HEK293 (cell line): ENCODE measurements at regions not wholly inside any gene's neighbourhood (a gene's known extent, or its start where the extent isn't known, plus 50 kb on each side); places are given as distances from the start of the nearest gene placed in this dataset.

Experiments
- CTCF ChIA-PET: fragments of 350-600 bp; formaldehyde crosslinking; extraction: SDS; loops from one replicate; lab custom pipeline; 2021; ENCODE audit warnings: antibody characterized with exemption; lab: Yijun Ruan, JAX
- POLR2A ChIA-PET: fragments of 300-600 bp; formaldehyde crosslinking; extraction: SDS; loops from one replicate; lab custom pipeline; 2020; ENCODE audit warnings: antibody characterized with exemption, inconsistent platforms; lab: Yijun Ruan, JAX
- H3K27ac ChIP-seq: fragments of 200-500 bp; sonication (Bioruptor generic); 2 replicates; pipeline ENCODE4 v1.5.1; 2014; ENCODE audit warnings: low read depth, low read length, control low read depth, inconsistent platforms; ENCODE audit errors: extremely low read depth
- H3K36me3 ChIP-seq, 2 experiments: fragments of 200-500 bp in 1 of 2; sonication (Bioruptor generic) in 1 of 2; 1 replicate in 1 of 2; 2 replicates in 1 of 2; pipeline ENCODE4 v1.5.1; 2014 to 2017; ENCODE audit warnings: inconsistent platforms in 2 of 2, low read length in 2 of 2; ENCODE audit not compliant: control insufficient read depth in 2 of 2, insufficient read depth in 1 of 2
- H3K4me1 ChIP-seq: fragments of 200-500 bp; sonication (Bioruptor generic); 2 replicates; pipeline ENCODE4 v1.5.1; 2014; ENCODE audit warnings: mild to moderate bottlenecking, low read length, inconsistent platforms; ENCODE audit not compliant: control insufficient read depth, insufficient read depth
- H3K4me3 ChIP-seq: 2 replicates; pipeline ENCODE4 v1.5.1; 2011; ENCODE audit warnings: low read depth, mild to moderate bottlenecking, control low read depth, low read length, moderate library complexity
- H3K9me3 ChIP-seq: fragments of 200-500 bp; sonication (Bioruptor generic); 2 replicates; pipeline ENCODE4 v1.5.1; 2014; ENCODE audit warnings: low read depth, low read length, inconsistent platforms; ENCODE audit not compliant: control insufficient read depth, insufficient read depth
- GFI1B ChIP-seq: fragments of 450-650 bp; formaldehyde crosslinking; IDR thresholded peaks from 2 replicates; pipeline ENCODE4 v1.5.1; 2016; ENCODE audit warnings: missing biosample characterization, missing genetic modification characterization
- GLIS1 ChIP-seq: fragments of 450-650 bp; formaldehyde crosslinking; IDR thresholded peaks from 2 replicates; pipeline ENCODE4 v1.5.1; 2016; ENCODE audit warnings: missing biosample characterization, missing genetic modification characterization
- IKZF3 ChIP-seq: fragments of 450-650 bp; IDR thresholded peaks from 2 replicates; pipeline ENCODE4 v1.5.0; 2018; ENCODE audit warnings: missing biosample characterization, mild to moderate bottlenecking, missing genetic modification characterization, moderate library complexity
- MYNN ChIP-seq: fragments of 450-650 bp; formaldehyde crosslinking; IDR thresholded peaks from 2 replicates; pipeline ENCODE4 v1.5.1; 2016; ENCODE audit warnings: missing biosample characterization, missing genetic modification characterization, borderline replicate concordance
- SETDB1 ChIP-seq: IDR thresholded peaks from one replicate; pipeline ENCODE4 v1.6.1; 2017; ENCODE audit warnings: mild to moderate bottlenecking, low read length, moderate library complexity, mixed read lengths; ENCODE audit not compliant: insufficient read length
- ZFP41 ChIP-seq: fragments of 450-650 bp; formaldehyde crosslinking; IDR thresholded peaks from 2 replicates; pipeline ENCODE4 v1.5.1; 2016; ENCODE audit warnings: missing biosample characterization, missing genetic modification characterization, borderline replicate concordance
- ZNF132 ChIP-seq: fragments of 450-650 bp; formaldehyde crosslinking; IDR thresholded peaks from 2 replicates; pipeline ENCODE4 v1.5.1; 2017; ENCODE audit warnings: missing biosample characterization, missing genetic modification characterization, borderline replicate concordance
- ZNF138 ChIP-seq: fragments of 450-650 bp; formaldehyde crosslinking; IDR thresholded peaks from 2 replicates; pipeline ENCODE4 v1.5.1; 2016; ENCODE audit warnings: missing biosample characterization, missing genetic modification characterization, borderline replicate concordance
- ZNF174 ChIP-seq: fragments of 450-650 bp; formaldehyde crosslinking; IDR thresholded peaks from 2 replicates; pipeline ENCODE4 v1.5.0; 2017; ENCODE audit warnings: missing biosample characterization, mild to moderate bottlenecking, missing genetic modification characterization
- ZNF214 ChIP-seq: fragments of 450-650 bp; formaldehyde crosslinking; IDR thresholded peaks from 2 replicates; pipeline ENCODE4 v1.5.1; 2017; ENCODE audit warnings: missing biosample characterization, mild to moderate bottlenecking, missing genetic modification characterization, borderline replicate concordance
- ZNF23 ChIP-seq: fragments of 450-650 bp; formaldehyde crosslinking; IDR thresholded peaks from 2 replicates; pipeline ENCODE4 v1.5.1; 2016; ENCODE audit warnings: missing biosample characterization, missing genetic modification characterization, borderline replicate concordance
- ZNF324 ChIP-seq: fragments of 450-650 bp; formaldehyde crosslinking; IDR thresholded peaks from 2 replicates; pipeline ENCODE4 v1.5.1; 2016; ENCODE audit warnings: missing biosample characterization, missing genetic modification characterization
- ZNF48 ChIP-seq: fragments of 450-650 bp; formaldehyde crosslinking; IDR thresholded peaks from 2 replicates; pipeline ENCODE4 v1.5.1; 2016; ENCODE audit warnings: missing biosample characterization, missing genetic modification characterization
- ZNF747 ChIP-seq: fragments of 450-650 bp; formaldehyde crosslinking; IDR thresholded peaks from 2 replicates; pipeline ENCODE4 v1.5.1; 2016; ENCODE audit warnings: missing biosample characterization, missing genetic modification characterization
- ZSCAN16 ChIP-seq: fragments of 450-650 bp; formaldehyde crosslinking; IDR thresholded peaks from 2 replicates; pipeline ENCODE4 v1.5.1; 2016; ENCODE audit warnings: missing biosample characterization, missing genetic modification characterization
- TF ChIP-seq, protein P1 (sequence below): sonication (generic); formaldehyde crosslinking; IDR thresholded peaks from 2 replicates; pipeline ENCODE4 v1.8.1; 2022; ENCODE audit warnings: mild to moderate bottlenecking, moderate library complexity, missing genetic modification reagents
- TF ChIP-seq, protein P2 (sequence below): fragments of 450-650 bp; formaldehyde crosslinking; IDR thresholded peaks from 2 replicates; pipeline ENCODE4 v1.5.1; 2016; ENCODE audit warnings: missing biosample characterization, missing genetic modification characterization
- TF ChIP-seq, protein P3 (sequence below): fragments of 450-650 bp; formaldehyde crosslinking; IDR thresholded peaks from 2 replicates; pipeline ENCODE4 v1.5.1; 2016; ENCODE audit warnings: missing biosample characterization, missing genetic modification characterization
- TF ChIP-seq, protein P4 (sequence below): fragments of 450-650 bp; formaldehyde crosslinking; IDR thresholded peaks from 2 replicates; pipeline ENCODE4 v1.5.1; 2016; ENCODE audit warnings: missing biosample characterization, missing genetic modification characterization, low read depth
- TF ChIP-seq, protein P5 (sequence below): fragments of 450-650 bp; formaldehyde crosslinking; IDR thresholded peaks from 2 replicates; pipeline ENCODE4 v1.5.1; 2016; ENCODE audit warnings: missing biosample characterization, missing genetic modification characterization

DNA sequence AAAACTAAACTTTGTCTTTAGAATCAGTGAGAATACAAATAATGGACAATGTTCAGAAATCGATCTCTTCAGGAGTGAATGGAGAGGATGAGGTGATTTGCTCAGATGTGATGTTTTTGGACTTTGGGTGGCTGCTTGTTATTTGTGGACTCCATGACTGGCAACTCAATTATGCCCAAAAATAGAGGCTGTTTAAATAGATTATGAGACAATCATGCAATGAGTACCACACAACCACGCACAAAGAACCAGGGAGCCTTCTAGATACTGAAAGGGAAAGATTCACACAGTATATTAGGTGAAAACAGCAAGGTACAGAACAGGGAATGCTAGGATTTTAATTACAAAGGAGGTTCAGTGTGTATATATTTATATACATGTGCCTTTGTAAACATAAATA is 141.3 kb upstream of the ANK3 start:
- ChIA-PET CTCF (interaction anchor here (0.7 to 0.8 kb wide), 2 partner anchors 16 to 20 kb away, joined by 3 to 4 read pairs; no protein-coding TSS in a partner anchor), POLR2A (no interaction called here)
- Histone ChIP-seq H3K36me3 (no peaks in the 10 kb centered on the region), H3K27ac (no peak overlapping the region), H3K9me3 (no peaks in the 10 kb centered on the region), H3K4me1 (peaks cover 6% of the 10 kb centered on the region), H3K4me3 (no peak overlapping the region)
- TF ChIP-seq, protein P1, sequence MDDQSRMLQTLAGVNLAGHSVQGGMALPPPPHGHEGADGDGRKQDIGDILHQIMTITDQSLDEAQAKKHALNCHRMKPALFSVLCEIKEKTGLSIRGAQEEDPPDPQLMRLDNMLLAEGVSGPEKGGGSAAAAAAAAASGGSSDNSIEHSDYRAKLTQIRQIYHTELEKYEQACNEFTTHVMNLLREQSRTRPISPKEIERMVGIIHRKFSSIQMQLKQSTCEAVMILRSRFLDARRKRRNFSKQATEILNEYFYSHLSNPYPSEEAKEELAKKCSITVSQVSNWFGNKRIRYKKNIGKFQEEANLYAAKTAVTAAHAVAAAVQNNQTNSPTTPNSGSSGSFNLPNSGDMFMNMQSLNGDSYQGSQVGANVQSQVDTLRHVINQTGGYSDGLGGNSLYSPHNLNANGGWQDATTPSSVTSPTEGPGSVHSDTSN (CRISPR knock-in tag): no peak
- no peak for TF ChIP-seq ZNF132 (tag by site-specific recombination)
- TF ChIP-seq, protein P2, sequence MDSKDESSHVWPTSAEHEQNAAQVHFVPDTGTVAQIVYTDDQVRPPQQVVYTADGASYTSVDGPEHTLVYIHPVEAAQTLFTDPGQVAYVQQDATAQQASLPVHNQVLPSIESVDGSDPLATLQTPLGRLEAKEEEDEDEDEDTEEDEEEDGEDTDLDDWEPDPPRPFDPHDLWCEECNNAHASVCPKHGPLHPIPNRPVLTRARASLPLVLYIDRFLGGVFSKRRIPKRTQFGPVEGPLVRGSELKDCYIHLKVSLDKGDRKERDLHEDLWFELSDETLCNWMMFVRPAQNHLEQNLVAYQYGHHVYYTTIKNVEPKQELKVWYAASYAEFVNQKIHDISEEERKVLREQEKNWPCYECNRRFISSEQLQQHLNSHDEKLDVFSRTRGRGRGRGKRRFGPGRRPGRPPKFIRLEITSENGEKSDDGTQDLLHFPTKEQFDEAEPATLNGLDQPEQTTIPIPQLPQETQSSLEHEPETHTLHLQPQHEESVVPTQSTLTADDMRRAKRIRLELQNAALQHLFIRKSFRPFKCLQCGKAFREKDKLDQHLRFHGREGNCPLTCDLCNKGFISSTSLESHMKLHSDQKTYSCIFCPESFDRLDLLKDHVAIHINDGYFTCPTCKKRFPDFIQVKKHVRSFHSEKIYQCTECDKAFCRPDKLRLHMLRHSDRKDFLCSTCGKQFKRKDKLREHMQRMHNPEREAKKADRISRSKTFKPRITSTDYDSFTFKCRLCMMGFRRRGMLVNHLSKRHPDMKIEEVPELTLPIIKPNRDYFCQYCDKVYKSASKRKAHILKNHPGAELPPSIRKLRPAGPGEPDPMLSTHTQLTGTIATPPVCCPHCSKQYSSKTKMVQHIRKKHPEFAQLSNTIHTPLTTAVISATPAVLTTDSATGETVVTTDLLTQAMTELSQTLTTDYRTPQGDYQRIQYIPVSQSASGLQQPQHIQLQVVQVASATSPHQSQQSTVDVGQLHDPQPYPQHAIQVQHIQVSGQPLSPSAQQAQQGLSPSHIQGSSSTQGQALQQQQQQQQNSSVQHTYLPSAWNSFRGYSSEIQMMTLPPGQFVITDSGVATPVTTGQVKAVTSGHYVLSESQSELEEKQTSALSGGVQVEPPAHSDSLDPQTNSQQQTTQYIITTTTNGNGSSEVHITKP (tag by site-specific recombination): no peak
- TF ChIP-seq ZNF174: no peak
- TF ChIP-seq, protein P3, sequence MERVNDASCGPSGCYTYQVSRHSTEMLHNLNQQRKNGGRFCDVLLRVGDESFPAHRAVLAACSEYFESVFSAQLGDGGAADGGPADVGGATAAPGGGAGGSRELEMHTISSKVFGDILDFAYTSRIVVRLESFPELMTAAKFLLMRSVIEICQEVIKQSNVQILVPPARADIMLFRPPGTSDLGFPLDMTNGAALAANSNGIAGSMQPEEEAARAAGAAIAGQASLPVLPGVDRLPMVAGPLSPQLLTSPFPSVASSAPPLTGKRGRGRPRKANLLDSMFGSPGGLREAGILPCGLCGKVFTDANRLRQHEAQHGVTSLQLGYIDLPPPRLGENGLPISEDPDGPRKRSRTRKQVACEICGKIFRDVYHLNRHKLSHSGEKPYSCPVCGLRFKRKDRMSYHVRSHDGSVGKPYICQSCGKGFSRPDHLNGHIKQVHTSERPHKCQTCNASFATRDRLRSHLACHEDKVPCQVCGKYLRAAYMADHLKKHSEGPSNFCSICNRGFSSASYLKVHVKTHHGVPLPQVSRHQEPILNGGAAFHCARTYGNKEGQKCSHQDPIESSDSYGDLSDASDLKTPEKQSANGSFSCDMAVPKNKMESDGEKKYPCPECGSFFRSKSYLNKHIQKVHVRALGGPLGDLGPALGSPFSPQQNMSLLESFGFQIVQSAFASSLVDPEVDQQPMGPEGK: no peak
- TF ChIP-seq, protein P4, sequence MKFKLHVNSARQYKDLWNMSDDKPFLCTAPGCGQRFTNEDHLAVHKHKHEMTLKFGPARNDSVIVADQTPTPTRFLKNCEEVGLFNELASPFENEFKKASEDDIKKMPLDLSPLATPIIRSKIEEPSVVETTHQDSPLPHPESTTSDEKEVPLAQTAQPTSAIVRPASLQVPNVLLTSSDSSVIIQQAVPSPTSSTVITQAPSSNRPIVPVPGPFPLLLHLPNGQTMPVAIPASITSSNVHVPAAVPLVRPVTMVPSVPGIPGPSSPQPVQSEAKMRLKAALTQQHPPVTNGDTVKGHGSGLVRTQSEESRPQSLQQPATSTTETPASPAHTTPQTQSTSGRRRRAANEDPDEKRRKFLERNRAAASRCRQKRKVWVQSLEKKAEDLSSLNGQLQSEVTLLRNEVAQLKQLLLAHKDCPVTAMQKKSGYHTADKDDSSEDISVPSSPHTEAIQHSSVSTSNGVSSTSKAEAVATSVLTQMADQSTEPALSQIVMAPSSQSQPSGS (tag by site-specific recombination): no peak
- no peak for TF ChIP-seq GLIS1 (tag by site-specific recombination)

DNA sequence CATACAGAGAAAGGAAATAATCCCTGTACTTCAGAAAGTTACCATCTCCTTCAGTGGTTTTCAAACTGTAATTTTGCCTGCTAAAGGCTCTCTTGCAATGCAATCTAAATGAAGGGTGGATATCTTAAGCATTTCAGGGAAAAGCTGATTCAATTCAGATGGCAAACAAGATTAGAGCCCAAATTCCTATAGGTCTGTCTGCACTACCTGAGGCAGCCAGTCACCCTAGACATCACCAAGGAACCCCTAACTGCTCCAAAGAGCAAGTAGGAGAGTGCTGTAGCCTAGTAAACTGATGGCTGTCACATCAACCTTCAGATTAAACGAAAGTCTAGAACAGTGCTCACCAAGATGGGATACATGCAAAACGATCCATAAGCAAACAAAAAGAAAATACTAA is 138.0 kb upstream of the ANK3 start:
- POLR2A ChIA-PET: no interaction called here
- peaks cover 7% of the 10 kb centered on the region; the same call in 1 of the 2 replicates for H3K4me1 ChIP-seq
- TF ChIP-seq ZNF324 (no peak), MYNN (no peak), ZSCAN16 (tag by site-specific recombination) (no peak), IKZF3 (tag by site-specific recombination) (no peak), ZNF747 (tag by site-specific recombination) (no peak), ZNF138 (tag by site-specific recombination) (no peak), SETDB1 (no peak), ZNF23 (tag by site-specific recombination) (no peak), ZNF48 (tag by site-specific recombination) (no peak), ZFP41 (tag by site-specific recombination) (no peak), GFI1B (tag by site-specific recombination) (no peak), ZNF214 (tag by site-specific recombination) (no peak)
- TF ChIP-seq, protein P5, sequence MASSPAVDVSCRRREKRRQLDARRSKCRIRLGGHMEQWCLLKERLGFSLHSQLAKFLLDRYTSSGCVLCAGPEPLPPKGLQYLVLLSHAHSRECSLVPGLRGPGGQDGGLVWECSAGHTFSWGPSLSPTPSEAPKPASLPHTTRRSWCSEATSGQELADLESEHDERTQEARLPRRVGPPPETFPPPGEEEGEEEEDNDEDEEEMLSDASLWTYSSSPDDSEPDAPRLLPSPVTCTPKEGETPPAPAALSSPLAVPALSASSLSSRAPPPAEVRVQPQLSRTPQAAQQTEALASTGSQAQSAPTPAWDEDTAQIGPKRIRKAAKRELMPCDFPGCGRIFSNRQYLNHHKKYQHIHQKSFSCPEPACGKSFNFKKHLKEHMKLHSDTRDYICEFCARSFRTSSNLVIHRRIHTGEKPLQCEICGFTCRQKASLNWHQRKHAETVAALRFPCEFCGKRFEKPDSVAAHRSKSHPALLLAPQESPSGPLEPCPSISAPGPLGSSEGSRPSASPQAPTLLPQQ: no peak
- H3K9me3 ChIP-seq: no peaks in the 10 kb centered on the region
- CTCF ChIA-PET: no interaction called here
- H3K4me3 ChIP-seq: no peak overlapping the region
- no peak overlapping the region for H3K27ac ChIP-seq
- no peaks in the 10 kb centered on the region for H3K36me3 ChIP-seq
